Psoas muscle (tissue), 7 donors: ENCODE measurements at regions not wholly inside any gene's neighbourhood (a gene's known extent, or its start where the extent isn't known, plus 50 kb on each side); places are given as distances from the start of the nearest gene placed in this dataset.

Experiments used
- ATAC-seq, 4 donors: fragments of 200-7000 bp; cut with Tn5 transposase; one replicate each; pipeline ENCODE4 v1.9.1; 2020; ENCODE audit warnings: moderate library complexity in 3 of 4, mild to moderate bottlenecking in 2 of 4
- DNase-seq, 2 donors: peaks; one replicate each; pipeline ENCODE4 v3.0.0-alpha.2; 2020
- H3K27ac ChIP-seq: fragments of 200-600 bp; one replicate; pipeline ENCODE4 v1.8.0; 2022
- H3K27me3 ChIP-seq, 3 donors: fragments of 200-600 bp in 1 of 3; one replicate each; pipeline versions ENCODE4 v1.6.1 to v1.8.0; 2013 to 2022; ENCODE audit warnings: low read length in 2 of 3, mild to moderate bottlenecking in 2 of 3, moderate library complexity in 1 of 3; ENCODE audit not compliant: insufficient read depth in 3 of 3
- H3K36me3 ChIP-seq, 2 donors: fragments of 200-600 bp in 1 of 2; one replicate each; pipeline versions ENCODE4 v1.6.1 to v1.8.0; 2013 to 2022; ENCODE audit warnings: low read depth in 1 of 2, mild to moderate bottlenecking in 1 of 2, moderate library complexity in 1 of 2; ENCODE audit not compliant: insufficient read depth in 1 of 2
- H3K4me1 ChIP-seq: fragments of 200-600 bp; one replicate; pipeline ENCODE4 v1.8.0; 2022
- H3K4me3 ChIP-seq: fragments of 200-600 bp; one replicate; pipeline ENCODE4 v1.8.0; 2022; ENCODE audit warnings: mild to moderate bottlenecking
- H3K9me3 ChIP-seq: fragments of 200-600 bp; one replicate; pipeline ENCODE4 v1.8.0; 2022
- CTCF ChIP-seq: fragments of 200-600 bp; IDR thresholded peaks from one replicate; pipeline ENCODE4 v1.8.0; 2022; ENCODE audit warnings: antibody characterized with exemption
- WGBS, 3 donors: extraction: QIAGEN DNeasy Blood & Tissue Kit; methylation state at CpG; one replicate each; pipeline versions ENCODE4 v1.1.6 to v1.1.7; 2013; 5-methylcytosine and 5-hydroxymethylcytosine counted together
- intact Hi-C, 2 donors: fragments of 100-400 bp; cut with DNase I; formaldehyde crosslinking; loops; one replicate each; pipeline versions ENCODE4 v1.11.0 to v1.14.2; 2022
- donor health status: healthy with polysubstance abuse.
- donor health status: DM: no; HTN: no; CAD: no; lungs with moderate emphysema.
- donor health status: Bipolar disorder and iron deficiency.
- donor health status: healthy.
- donor health status: DM: yes; HTN: yes; CAD: no.
- donor health status: DM: no; HTN: no; CAD: no.
- donor health status: DM: yes; HTN: yes; CAD: no.

DNA sequence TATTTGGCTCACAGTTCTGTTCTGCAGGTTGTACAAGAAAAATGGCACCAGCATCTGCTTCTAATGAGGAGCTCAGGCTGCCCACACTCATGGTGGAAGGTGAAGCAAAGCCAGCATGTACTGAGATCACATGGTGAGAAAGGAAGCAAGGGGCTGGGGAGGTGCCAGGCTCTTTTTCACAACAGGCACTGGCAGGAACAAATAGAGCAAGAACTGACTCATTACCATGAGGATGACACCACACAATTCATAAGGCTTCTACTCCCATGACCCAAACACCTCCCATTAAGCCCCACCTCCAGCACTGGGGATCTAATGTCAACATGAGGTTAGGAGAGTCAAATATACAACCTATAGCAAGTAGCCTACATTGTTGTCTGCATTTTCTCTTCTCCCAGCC lies 522.6 kb downstream of the RFC3 start:
- no peak for TF ChIP-seq CTCF
- intact Hi-C loops = no loop called here
- Histone ChIP-seq H3K9me3 (no peaks in the 10 kb centered on the region), H3K4me3 (no peak overlapping the region), H3K27me3 (no peaks in the 10 kb centered on the region), H3K36me3 (no peaks in the 10 kb centered on the region), H3K4me1 (no peaks in the 10 kb centered on the region), H3K27ac (no peak overlapping the region)
- no peak for ATAC-seq
- DNase-seq = no peak

DNA sequence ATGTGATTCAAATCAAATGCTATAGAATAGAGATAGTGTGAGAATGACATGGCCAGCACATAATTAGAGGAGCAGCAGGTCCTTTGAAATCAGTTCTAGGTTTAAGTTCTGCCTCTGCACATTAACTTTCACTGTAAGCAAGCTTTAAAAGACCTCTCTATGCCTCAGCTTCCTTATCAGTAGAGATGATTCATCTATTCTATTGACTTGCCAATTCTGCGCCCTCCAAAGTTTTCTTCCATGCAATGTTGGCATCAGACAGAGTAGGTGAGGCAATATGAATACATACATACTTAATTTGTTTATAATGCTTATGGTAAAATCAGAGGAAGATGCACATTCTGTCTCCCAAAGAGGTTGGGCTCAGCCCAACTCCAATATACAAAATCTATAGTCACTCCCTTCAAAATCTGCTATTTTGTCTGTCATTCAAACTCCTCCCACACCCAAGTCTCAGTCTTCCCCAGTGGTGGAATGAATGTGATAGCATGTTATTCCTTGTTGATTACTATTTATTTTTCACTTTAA lies 525.5 kb downstream of the RFC3 start:
- Histone ChIP-seq H3K9me3 (no peaks in the 10 kb centered on the region), H3K4me3 (no peak overlapping the region), H3K27ac (no peak overlapping the region), H3K36me3 (no peaks in the 10 kb centered on the region), H3K4me1 (no peaks in the 10 kb centered on the region), H3K27me3 (no peaks in the 10 kb centered on the region)
- no peak for ATAC-seq
- intact Hi-C loops = no loop called here
- 96 to 100% (median 100%) methylated on average over 1 of the region's 1 CpG for WGBS, 3 donors
- DNase-seq = no peak
- no peak for TF ChIP-seq CTCF

GRCh38 chr13:34344816-34345215 lies 526.9 kb downstream of the RFC3 start:
- H3K36me3 ChIP-seq = no peaks in the 10 kb centered on the region
- no peaks in the 10 kb centered on the region for H3K4me1 ChIP-seq
- no peak for TF ChIP-seq CTCF
- H3K27ac ChIP-seq = no peak overlapping the region
- WGBS, 3 donors = 66 to 77% (median 72%) methylated on average over 4 of the region's 4 CpGs
- H3K4me3 ChIP-seq = no peak overlapping the region
- H3K9me3 ChIP-seq = no peaks in the 10 kb centered on the region
- DNase-seq (no peak), ATAC-seq (no peak)
- H3K27me3 ChIP-seq = no peaks in the 10 kb centered on the region
- intact Hi-C loops = no loop called here

GRCh38 chr13:34345258-34345965 lies 527.5 kb downstream of the RFC3 start:
- 59 to 71% (median 63%) methylated on average over 7 of the region's 7 CpGs for WGBS, 3 donors
- no peaks in the 10 kb centered on the region for H3K4me1 ChIP-seq
- no peak for TF ChIP-seq CTCF
- no peaks in the 10 kb centered on the region for H3K9me3 ChIP-seq
- no peak overlapping the region for H3K27ac ChIP-seq
- H3K36me3 ChIP-seq = no peaks in the 10 kb centered on the region
- no peaks in the 10 kb centered on the region for H3K27me3 ChIP-seq
- intact Hi-C loops = no loop called here
- no peak for DNase-seq
- H3K4me3 ChIP-seq = no peak overlapping the region
- ATAC-seq = no peak

- DNase-seq = no peak
- H3K9me3 ChIP-seq = no peaks in the 10 kb centered on the region
- H3K27ac ChIP-seq = no peak overlapping the region
- no peaks in the 10 kb centered on the region for H3K4me1 ChIP-seq
- H3K36me3 ChIP-seq = no peaks in the 10 kb centered on the region
- TF ChIP-seq CTCF = no peak
- WGBS, 3 donors = 77 to 82% (median 79%) methylated on average over 4 of the region's 4 CpGs
- ATAC-seq = no peak
- H3K27me3 ChIP-seq = no peaks in the 10 kb centered on the region
- intact Hi-C loops = no loop called here
- H3K4me3 ChIP-seq = no peak overlapping the region
Observed at GRCh38 chr13:34346626-34347025, 528.7 kb downstream of the RFC3 start.
